GM19239 (cell line): ENCODE measurements at regions not wholly inside any gene's neighbourhood (a gene's known extent, or its start where the extent isn't known, plus 50 kb on each side); places are given as distances from the start of the nearest gene placed in this dataset.

ENCODE experiments used
- DNase-seq: peaks from one replicate; pipeline ENCODE4 v3.0.0; 2011; ENCODE audit warnings: low spot score; ENCODE audit not compliant: insufficient read length
- FAIRE-seq: peaks from 2 replicates; lab custom pipeline; 2011; peaks lifted over from hg19 to GRCh38; lab: Jason Lieb, UNC

DNA sequence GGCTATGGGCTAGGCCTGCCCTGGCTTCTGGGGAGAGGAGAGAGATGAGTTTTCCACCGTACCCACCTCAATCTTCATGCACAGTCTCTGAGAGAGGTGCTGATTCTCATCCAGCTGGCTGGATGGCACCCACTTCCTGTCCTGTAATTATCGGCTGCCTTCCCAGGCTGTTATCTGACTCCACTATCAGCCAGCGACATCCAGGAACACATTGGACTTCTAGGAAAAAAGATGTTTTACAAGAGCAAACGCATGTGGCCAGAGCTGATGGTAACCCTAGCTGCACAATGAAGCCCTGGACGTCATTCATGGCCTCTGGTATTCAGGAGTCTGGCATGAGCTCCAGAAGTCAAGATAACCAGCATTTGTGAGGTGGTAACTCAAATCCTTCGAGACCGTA lies 137.4 kb downstream of the EHF start:
- no peak for DNase-seq
- no peak for FAIRE-seq

GRCh38 chr11:34757026-34757451 lies 136.1 kb downstream of the EHF start:
- DNase-seq (no peak), FAIRE-seq (no peak)

DNA sequence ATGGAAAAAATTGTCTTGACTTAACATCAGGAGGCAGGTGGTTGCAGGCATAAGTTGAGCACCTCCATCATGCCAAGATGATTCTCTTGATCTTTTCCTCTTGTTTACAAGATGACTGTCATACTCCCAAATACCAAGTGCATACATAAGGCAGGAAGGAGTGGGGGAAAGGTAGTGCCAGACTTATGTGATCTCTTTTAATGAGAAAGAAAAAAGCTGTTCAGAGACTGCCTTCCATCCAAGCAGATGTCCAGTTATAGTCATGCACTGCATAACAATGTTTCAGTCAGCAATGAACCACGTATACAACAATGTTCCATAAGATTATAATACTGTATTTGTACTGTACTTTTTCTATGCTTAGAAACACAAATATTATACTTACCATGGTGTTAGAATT lies 135.7 kb downstream of the EHF start:
- FAIRE-seq: no peak

DNA sequence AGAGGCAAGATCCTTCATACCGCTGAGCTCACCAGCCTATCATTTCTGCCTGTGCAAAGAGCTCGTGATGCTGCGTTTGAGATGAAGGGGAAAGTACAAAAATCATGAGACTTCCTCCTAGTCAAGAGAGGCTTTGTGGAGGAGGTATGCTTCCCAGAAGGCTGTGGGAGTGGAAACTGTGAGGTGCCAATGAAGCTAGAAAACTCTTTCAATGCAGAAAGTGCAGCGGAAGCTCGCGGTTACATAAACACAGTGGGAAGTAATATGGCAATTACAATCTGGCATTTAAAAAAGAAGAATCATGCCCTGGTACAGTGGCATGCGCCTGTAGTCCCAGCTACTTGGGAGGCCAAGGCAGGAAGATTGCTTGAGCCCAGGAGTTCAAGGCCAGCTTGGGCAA lies 134.8 kb downstream of the EHF start:
- no peak for FAIRE-seq

More for the DNA sequence above, 135.7 kb downstream of the EHF start:
- no peak for DNase-seq

GRCh38 chr11:34754171-34754823 lies 133.4 kb downstream of the EHF start:
- FAIRE-seq (no peak), DNase-seq (no peak)

More for the DNA sequence above, 134.8 kb downstream of the EHF start:
- no peak for DNase-seq

- FAIRE-seq (no peak), DNase-seq (no peak)
Observed at GRCh38 chr11:34750692-34751405, 130.0 kb downstream of the EHF start.

- FAIRE-seq (no peak), DNase-seq (no peak)
Observed at GRCh38 chr11:34749666-34750659, 129.1 kb downstream of the EHF start.

DNA sequence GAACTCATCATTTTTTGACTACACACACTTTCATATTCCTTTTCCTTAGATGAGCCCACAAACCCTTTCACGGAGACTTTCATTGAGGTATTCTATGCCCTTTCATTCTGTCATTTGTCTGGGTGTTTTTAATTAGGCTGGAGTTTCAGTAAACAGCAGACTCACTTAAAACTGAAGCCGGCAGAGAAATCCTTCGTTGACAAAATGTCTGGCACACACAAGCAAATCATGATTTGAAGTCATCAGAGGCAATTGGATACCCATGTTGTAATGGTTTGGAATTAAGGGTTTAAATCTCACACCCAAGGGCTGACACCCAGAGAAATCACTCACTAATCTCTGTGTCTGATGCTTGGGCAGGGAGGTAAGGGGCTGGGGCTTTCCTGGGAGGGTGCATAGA lies 127.1 kb downstream of the EHF start:
- FAIRE-seq (no peak), DNase-seq (no peak)

- FAIRE-seq (no peak), DNase-seq (no peak)
Observed at GRCh38 chr11:34747251-34747650, 126.4 kb downstream of the EHF start.

GRCh38 chr11:34745195-34745594 lies 124.3 kb downstream of the EHF start:
- no peak for DNase-seq
- no peak for FAIRE-seq

DNA sequence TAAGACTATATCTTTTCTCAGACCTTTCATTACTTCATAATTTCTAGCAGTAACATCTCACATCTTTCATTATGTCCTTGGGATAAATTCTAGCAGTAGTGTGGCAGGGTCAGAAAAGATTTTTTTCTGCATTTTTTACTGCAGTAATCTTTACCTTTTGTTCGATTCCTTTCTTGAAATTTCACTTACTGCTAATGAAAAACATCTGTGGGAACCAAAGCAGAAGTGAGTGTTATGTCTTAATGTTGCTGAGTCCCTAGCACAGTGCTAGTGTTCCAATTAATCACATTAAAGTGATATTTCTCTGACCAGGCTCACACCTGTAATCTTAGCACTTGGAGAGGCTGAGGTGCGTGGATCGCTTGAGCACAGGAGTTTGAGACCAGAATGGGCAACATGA lies 123.6 kb downstream of the EHF start:
- DNase-seq: no peak
- FAIRE-seq: no peak

DNA sequence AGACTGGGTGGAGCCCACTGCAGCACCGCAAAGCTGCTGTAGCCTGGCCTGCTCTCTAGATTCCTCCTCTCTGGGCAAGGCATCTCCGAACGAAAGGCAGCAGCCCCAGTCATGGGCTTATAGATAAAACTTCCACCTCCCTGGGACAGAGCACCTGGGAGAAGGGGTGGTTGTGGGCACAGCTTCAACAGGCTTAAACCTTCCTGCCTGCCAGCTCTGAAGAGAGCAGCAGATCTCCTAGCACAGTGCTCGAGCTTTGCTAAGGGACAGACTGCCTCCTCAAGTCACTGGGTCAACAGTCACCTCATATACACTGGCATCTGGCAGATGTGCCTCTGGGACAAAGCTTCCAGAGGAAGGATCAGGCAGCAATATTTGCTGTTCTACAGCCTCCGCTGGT lies 117.3 kb downstream of the EHF start:
- no peak for DNase-seq
- FAIRE-seq: no peak

- FAIRE-seq (no peak), DNase-seq (no peak)
Observed at GRCh38 chr11:34732831-34733230, 111.9 kb downstream of the EHF start.

DNA sequence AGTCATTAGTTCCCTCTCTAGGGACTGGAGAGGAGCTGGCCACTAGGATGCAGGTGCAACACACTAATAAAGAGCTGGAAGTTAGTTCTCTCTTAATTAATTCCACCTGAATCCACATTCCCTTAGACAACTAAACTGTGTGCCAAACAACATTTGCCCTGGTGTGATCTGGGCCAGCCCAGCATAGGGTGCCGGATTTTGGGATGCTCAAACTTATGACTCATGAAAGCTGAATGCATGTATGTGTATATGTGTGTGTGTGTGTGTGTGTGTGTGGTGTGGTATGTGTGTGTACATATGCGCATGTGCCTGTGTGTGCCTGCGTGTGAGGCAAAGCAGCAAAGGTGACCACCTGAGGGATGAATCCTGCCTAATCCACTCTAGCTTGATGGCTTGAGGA lies 110.7 kb downstream of the EHF start:
- DNase-seq: no peak
- no peak for FAIRE-seq

GRCh38 chr11:34730544-34731295 lies 109.8 kb downstream of the EHF start:
- no peak for FAIRE-seq
- DNase-seq: no peak

- FAIRE-seq (no peak), DNase-seq (no peak)
Observed at GRCh38 chr11:34728609-34729008, 107.7 kb downstream of the EHF start.

DNA sequence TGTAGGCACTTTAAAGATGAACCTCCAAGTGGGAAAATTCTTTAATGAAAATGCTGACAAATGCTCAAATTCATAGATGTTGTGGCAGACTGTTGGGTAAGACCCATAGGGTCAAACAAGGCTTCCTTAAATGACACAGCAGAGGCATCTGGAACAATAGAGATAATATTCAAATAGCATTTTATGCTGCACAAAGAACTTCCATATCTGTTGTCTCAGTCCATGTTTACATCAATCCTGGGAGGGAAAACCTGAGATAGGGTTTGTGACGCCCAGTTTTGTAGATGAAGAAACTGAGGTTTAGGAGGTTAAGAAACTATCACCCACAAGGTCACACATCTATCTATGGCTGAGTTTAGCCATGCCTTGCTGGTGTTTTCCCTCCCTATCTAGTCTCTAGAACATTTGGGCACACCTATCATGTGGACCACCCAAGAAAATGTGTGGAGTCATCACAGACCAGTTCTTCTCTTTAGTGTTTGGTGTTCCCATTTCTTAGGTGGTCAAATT lies 106.4 kb downstream of the EHF start:
- DNase-seq (no peak), FAIRE-seq (no peak)

- DNase-seq (no peak), FAIRE-seq (no peak)
Observed at GRCh38 chr11:34724973-34725372, 104.1 kb downstream of the EHF start.

DNA sequence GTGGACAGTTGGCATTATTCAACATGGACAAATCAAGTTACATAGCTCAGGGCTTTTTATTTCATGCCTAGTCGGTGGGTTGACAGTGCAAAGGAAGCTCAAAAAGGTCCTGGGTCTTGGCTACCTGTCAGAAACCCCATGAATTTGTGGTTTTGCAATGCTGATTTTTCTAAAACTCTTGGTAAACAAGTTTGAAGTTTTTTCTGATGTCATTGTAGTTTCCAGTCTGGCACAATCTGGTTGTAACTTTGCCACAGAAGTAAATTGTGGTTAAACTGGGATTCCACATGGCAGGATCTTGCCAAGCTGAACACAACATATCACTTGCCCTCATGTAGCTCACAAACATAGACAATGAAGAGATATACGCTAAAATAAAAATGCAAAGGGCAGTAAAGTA lies 100.8 kb downstream of the EHF start:
- DNase-seq (no peak), FAIRE-seq (no peak)

- FAIRE-seq: no peak
Observed at GRCh38 chr11:34719303-34719848, 98.5 kb downstream of the EHF start.

More at GRCh38 chr11:34719303-34719848, 98.5 kb downstream of the EHF start:
- no peak for DNase-seq
